Chondrocyte (in vitro differentiated cells): ENCODE measurements at regions not wholly inside any gene's neighbourhood (a gene's known extent, or its start where the extent isn't known, plus 50 kb on each side); places are given as distances from the start of the nearest gene placed in this dataset.

ENCODE experiments used
- DNase-seq: peaks from one replicate; pipeline ENCODE4 v3.0.0; 2021; ENCODE audit warnings: mixed read lengths, low spot score
- H3K27ac Mint-ChIP-seq: one replicate; pipeline ENCODE4 v1.8.0; 2021; ENCODE audit warnings: mild to moderate bottlenecking, moderate library complexity, mixed read lengths; ENCODE audit not compliant: unreplicated experiment
- H3K27me3 Mint-ChIP-seq: 2 replicates; pipeline ENCODE4 v1.8.0; 2021; ENCODE audit warnings: low read depth, mixed read lengths
- H3K36me3 Mint-ChIP-seq: 2 replicates; pipeline ENCODE4 v1.8.0; 2021; ENCODE audit warnings: low read depth, mixed read lengths
- H3K4me1 Mint-ChIP-seq: 2 replicates; pipeline ENCODE4 v1.8.0; 2021; ENCODE audit warnings: low read depth, mild to moderate bottlenecking, mixed read lengths
- H3K4me3 Mint-ChIP-seq: one replicate; pipeline ENCODE4 v1.8.0; 2021; ENCODE audit warnings: mild to moderate bottlenecking, moderate library complexity, mixed read lengths; ENCODE audit not compliant: unreplicated experiment
- H3K9me3 Mint-ChIP-seq: 2 replicates; pipeline ENCODE4 v1.8.0; 2021; ENCODE audit warnings: low read depth, mixed read lengths
- TF ChIP-seq, protein P1 (sequence below): fragments of 200-600 bp; sonication (generic); IDR thresholded peaks from 2 replicates; pipeline ENCODE4 v1.5.0; 2021; ENCODE audit warnings: antibody characterized with exemption, mild to moderate bottlenecking, moderate library complexity

DNA sequence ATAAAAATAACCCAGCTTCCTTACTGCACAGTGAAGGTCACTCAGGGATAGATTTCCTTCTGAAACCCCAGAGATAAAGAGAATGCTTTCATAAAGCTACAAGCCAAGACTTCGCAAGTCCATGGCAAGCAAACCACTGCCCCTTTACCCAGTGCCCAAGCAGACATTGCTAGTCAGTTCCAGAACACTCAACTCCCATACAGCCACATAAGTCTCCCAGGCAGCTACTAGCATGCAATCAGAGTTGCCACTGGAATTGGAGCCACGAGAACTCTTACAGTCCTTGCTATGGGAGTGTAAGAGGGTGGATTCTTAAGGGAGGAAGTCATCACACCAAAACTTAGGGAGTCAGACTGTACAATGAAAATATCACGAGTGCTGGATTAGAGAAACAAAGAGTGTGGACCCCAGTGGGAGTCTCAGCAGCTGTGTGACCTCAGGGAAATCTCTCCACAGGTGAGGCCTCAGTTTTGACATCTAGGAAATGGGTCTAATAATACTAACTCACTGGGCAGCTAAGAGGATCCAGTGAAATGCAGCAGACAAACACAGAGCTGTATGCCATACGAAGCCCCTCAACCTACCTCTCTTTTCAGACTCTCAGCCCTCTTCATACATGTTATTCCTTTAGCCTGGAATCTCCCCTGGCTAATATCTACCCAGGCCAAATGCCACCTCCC is 526.6 kb downstream of the MN1 start:
- H3K27ac Mint-ChIP-seq = no peak overlapping the region
- peaks cover 3% of the 10 kb centered on the region for H3K9me3 Mint-ChIP-seq
- no peak overlapping the region for H3K4me3 Mint-ChIP-seq
- peaks cover 31% of the 10 kb centered on the region for H3K4me1 Mint-ChIP-seq
- H3K36me3 Mint-ChIP-seq = peaks cover 3% of the 10 kb centered on the region
- no peaks in the 10 kb centered on the region for H3K27me3 Mint-ChIP-seq
- TF ChIP-seq, protein P1, sequence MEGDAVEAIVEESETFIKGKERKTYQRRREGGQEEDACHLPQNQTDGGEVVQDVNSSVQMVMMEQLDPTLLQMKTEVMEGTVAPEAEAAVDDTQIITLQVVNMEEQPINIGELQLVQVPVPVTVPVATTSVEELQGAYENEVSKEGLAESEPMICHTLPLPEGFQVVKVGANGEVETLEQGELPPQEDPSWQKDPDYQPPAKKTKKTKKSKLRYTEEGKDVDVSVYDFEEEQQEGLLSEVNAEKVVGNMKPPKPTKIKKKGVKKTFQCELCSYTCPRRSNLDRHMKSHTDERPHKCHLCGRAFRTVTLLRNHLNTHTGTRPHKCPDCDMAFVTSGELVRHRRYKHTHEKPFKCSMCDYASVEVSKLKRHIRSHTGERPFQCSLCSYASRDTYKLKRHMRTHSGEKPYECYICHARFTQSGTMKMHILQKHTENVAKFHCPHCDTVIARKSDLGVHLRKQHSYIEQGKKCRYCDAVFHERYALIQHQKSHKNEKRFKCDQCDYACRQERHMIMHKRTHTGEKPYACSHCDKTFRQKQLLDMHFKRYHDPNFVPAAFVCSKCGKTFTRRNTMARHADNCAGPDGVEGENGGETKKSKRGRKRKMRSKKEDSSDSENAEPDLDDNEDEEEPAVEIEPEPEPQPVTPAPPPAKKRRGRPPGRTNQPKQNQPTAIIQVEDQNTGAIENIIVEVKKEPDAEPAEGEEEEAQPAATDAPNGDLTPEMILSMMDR = no peak
- no peak for DNase-seq

DNA sequence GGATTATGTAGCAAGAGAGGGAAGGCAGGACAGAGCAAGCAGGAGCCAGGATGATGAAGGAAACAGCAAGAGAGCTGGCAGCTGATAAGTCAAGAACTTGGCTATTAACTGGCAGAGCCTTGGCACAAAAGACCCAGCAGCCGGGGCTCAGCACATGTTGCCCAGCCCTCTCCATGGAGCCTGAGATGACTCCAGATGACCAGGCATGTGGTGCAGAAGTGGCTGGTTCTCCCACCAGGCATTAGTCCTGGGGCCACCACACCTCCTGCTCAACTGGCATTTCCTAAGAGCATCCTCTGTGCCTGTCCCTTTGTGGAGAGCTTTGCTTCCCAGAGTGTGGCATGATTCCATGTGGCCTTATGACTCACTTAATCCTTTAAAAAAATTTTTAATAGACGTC is 522.6 kb downstream of the MN1 start:
- Mint-ChIP-seq H3K4me3 (no peak overlapping the region), H3K9me3 (peaks cover 18% of the 10 kb centered on the region), H3K27me3 (no peaks in the 10 kb centered on the region), H3K4me1 (peaks cover 15% of the 10 kb centered on the region), H3K36me3 (peaks cover 3% of the 10 kb centered on the region), H3K27ac (no peak overlapping the region)
- DNase-seq = no peak
- TF ChIP-seq, protein P1 = no peak

DNA sequence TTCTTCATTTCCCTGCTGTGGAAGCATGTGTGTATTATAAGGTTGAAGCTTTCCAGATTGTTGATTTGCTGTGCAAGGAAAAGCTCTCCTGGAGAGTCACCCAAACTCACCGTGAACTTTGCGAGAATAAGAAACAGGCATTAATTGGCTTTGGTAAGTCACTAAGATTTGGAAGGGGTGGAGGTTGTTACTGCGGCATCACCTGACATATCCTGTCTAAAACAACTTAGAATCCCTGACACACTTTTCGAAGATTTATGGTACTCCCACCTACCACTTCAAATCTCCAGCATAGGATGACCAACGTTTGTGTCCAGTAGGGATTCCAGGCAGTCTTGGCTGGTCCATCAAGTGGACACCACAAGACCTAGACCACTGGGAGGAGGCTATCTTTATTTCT is 518.3 kb downstream of the MN1 start:
- no peak overlapping the region for H3K4me3 Mint-ChIP-seq
- H3K27me3 Mint-ChIP-seq = no peaks in the 10 kb centered on the region
- peaks cover 14% of the 10 kb centered on the region for H3K9me3 Mint-ChIP-seq
- DNase-seq = no peak
- no peak overlapping the region for H3K27ac Mint-ChIP-seq
- peaks cover 18% of the 10 kb centered on the region for H3K4me1 Mint-ChIP-seq
- no peaks in the 10 kb centered on the region for H3K36me3 Mint-ChIP-seq
- TF ChIP-seq, protein P1 = no peak

DNA sequence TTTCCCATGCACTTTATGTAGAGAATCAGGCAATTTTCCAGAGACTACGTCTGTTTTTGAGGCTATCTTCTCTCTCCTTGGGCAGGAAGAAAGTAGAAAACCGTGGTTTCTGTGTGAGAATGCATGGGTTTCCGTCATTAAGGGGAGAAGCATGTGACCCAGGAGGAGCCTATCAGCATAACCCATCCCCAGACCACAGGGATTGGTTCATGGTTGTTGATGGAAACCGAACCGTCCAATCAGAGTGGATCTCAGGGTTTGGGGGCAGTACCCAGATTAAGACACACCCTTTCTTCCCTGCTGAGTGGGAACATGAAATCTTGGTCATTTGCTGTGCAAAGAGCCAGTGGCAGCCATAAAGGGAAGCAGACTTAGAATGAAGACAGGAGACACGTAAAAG is 517.8 kb downstream of the MN1 start:
- Mint-ChIP-seq H3K27me3 (no peaks in the 10 kb centered on the region), H3K4me3 (no peak overlapping the region), H3K9me3 (peaks cover 14% of the 10 kb centered on the region), H3K27ac (no peak overlapping the region), H3K4me1 (peaks cover 14% of the 10 kb centered on the region), H3K36me3 (no peaks in the 10 kb centered on the region)
- no peak for DNase-seq
- TF ChIP-seq, protein P1 = no peak

DNA sequence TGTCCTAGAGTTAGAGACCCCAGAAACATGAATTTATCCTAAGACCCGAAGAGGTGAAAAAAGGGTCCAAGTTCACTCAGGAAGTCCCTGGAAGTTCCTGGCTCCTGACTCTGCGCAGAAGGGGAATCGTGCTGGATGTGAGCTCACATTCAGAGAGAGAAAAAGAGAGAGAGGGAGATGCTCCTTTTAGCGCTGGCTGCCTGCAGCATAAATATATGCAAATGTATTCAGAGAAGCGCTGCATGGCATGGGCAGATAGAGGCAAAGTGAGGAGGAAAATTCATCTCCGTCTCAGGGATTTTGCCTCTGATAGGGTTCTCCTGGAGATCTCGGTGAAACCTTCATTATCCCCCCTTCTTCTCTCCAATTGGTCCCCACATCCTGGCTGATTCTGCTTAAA is 517.2 kb downstream of the MN1 start:
- Mint-ChIP-seq H3K27ac (no peak overlapping the region), H3K36me3 (no peaks in the 10 kb centered on the region), H3K9me3 (peaks cover 14% of the 10 kb centered on the region), H3K4me3 (no peak overlapping the region), H3K27me3 (no peaks in the 10 kb centered on the region), H3K4me1 (peaks cover 13% of the 10 kb centered on the region)
- TF ChIP-seq, protein P1 = no peak
- no peak for DNase-seq
